Esophagus muscularis mucosa (tissue), 4 donors: ENCODE measurements at regions not wholly inside any gene's neighbourhood (a gene's known extent, or its start where the extent isn't known, plus 50 kb on each side); places are given as distances from the start of the nearest gene placed in this dataset.

Source experiments
- EP300 ChIP-seq: sonication (generic); formaldehyde crosslinking; IDR thresholded peaks from one replicate; pipeline ENCODE4 v1.6.1; 2017; ENCODE audit warnings: antibody characterized with exemption
- POLR2A ChIP-seq: fragments of 450-650 bp; IDR thresholded peaks from one replicate; pipeline ENCODE4 v1.6.1; 2017; ENCODE audit warnings: antibody characterized with exemption, moderate library complexity, mild to moderate bottlenecking, low read depth
- POLR2AphosphoS5 ChIP-seq, 2 donors: sonication (generic); formaldehyde crosslinking; IDR thresholded peaks; one replicate each; pipeline ENCODE4 v1.6.1; 2017; ENCODE audit warnings: antibody characterized with exemption in 2 of 2
- TF ChIP-seq, protein P1 (sequence below), 3 experiments: fragments of 200-600 bp in 2 of 3; fragments of 450-650 bp in 1 of 3; sonication (generic) in 2 of 3; IDR thresholded peaks; one replicate each; pipeline ENCODE4 v1.5.1; 2017 to 2019; ENCODE audit warnings: antibody characterized with exemption in 3 of 3, mild to moderate bottlenecking in 2 of 3, moderate library complexity in 1 of 3

DNA sequence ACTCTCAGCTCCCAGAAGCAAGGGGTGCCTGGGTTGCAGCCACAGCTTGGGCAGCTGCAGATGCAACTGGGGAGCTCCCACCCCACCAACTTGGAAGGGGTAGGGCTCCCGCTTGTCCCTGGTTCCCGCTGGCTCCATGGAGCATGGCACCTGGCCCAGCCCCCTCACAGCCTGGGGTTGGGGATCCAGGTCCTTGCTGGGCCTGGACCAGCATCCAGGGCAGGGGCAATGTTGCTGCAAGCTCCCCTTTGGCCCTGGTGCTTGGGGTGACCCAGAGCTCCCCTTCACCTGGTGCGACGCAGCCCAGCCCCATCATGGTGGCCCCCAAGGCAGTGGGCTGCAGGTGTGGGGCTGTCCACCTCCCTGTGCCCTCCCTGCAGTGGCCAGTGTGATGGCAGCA is 99.6 kb upstream of the FRMD4B start:
- TF ChIP-seq, protein P1, sequence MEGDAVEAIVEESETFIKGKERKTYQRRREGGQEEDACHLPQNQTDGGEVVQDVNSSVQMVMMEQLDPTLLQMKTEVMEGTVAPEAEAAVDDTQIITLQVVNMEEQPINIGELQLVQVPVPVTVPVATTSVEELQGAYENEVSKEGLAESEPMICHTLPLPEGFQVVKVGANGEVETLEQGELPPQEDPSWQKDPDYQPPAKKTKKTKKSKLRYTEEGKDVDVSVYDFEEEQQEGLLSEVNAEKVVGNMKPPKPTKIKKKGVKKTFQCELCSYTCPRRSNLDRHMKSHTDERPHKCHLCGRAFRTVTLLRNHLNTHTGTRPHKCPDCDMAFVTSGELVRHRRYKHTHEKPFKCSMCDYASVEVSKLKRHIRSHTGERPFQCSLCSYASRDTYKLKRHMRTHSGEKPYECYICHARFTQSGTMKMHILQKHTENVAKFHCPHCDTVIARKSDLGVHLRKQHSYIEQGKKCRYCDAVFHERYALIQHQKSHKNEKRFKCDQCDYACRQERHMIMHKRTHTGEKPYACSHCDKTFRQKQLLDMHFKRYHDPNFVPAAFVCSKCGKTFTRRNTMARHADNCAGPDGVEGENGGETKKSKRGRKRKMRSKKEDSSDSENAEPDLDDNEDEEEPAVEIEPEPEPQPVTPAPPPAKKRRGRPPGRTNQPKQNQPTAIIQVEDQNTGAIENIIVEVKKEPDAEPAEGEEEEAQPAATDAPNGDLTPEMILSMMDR (IDR thresholded peaks at IDR 0.05), result no peak
- no peak for TF ChIP-seq POLR2AphosphoS5 (IDR thresholded peaks at IDR 0.05)
- no peak for TF ChIP-seq EP300
- TF ChIP-seq POLR2A, result no peak
